ENCODE measurements at regions not wholly inside any gene's neighbourhood (a gene's known extent, or its start where the extent isn't known, plus 50 kb on each side); places are given as distances from the start of the nearest gene placed in this dataset.

GRCh38 chr16:80449392-80449791 lies 91.4 kb upstream of the DYNLRB2 start:
- Histone ChIP-seq H3K4me2 (ENCODE audit: low read length) (no peak overlapping the region), H3K27ac (ENCODE audit: low read depth, low read length) (no peak overlapping the region), H3K27me3 (ENCODE audit: control insufficient read depth, low read length) (no peaks in the 10 kb centered on the region), H3K36me3 (ENCODE audit: control insufficient read depth, low read length) (no peaks in the 10 kb centered on the region), H3K79me2 (ENCODE audit: control insufficient read depth, low read length) (no peaks in the 10 kb centered on the region), H3K9me3 (ENCODE audit: control insufficient read depth, insufficient read depth, low read length) (no peaks in the 10 kb centered on the region), H3F3A (ENCODE audit: control insufficient read depth, insufficient read depth) (no peaks in the 10 kb centered on the region), H3K4me1 (ENCODE audit: control insufficient read depth, low read length) (no peaks in the 10 kb centered on the region), H3K4me3 (ENCODE audit: low read length) (no peak overlapping the region), H3K9me2 (replicated peaks; ENCODE audit: control insufficient read depth, low read length) (no peaks in the 10 kb centered on the region), H4K20me1 (ENCODE audit: control insufficient read depth, insufficient read depth, low read depth, low read length) (no peaks in the 10 kb centered on the region)
- TF ChIP-seq CTCF (IDR thresholded peaks at IDR 0.05; ENCODE audit: low read depth, low read length, poor library complexity, severe bottlenecking) (no peak), EZH2phosphoT487 (IDR thresholded peaks at IDR 0.05; ENCODE audit: borderline replicate concordance, low read length) (no peak)

- H3K4me2 ChIP-seq (ENCODE audit: low read length): no peak overlapping the region
- no peaks in the 10 kb centered on the region for H3K9me2 ChIP-seq (replicated peaks; ENCODE audit: control insufficient read depth, low read length)
- no peaks in the 10 kb centered on the region for H3K36me3 ChIP-seq (ENCODE audit: control insufficient read depth, low read length)
- H3K4me1 ChIP-seq (ENCODE audit: control insufficient read depth, low read length): no peaks in the 10 kb centered on the region
- H3F3A ChIP-seq (ENCODE audit: control insufficient read depth, insufficient read depth): no peaks in the 10 kb centered on the region
- H3K4me3 ChIP-seq (ENCODE audit: low read length): no peak overlapping the region
- no peaks in the 10 kb centered on the region for H3K79me2 ChIP-seq (ENCODE audit: control insufficient read depth, low read length)
- H3K27me3 ChIP-seq (ENCODE audit: control insufficient read depth, low read length): no peaks in the 10 kb centered on the region
- H3K9me3 ChIP-seq (ENCODE audit: control insufficient read depth, insufficient read depth, low read length): no peaks in the 10 kb centered on the region
- TF ChIP-seq EZH2phosphoT487 (IDR thresholded peaks at IDR 0.05; ENCODE audit: borderline replicate concordance, low read length) (no peak), CTCF (IDR thresholded peaks at IDR 0.05; ENCODE audit: low read depth, low read length, poor library complexity, severe bottlenecking) (no peak)
- H4K20me1 ChIP-seq (ENCODE audit: control insufficient read depth, insufficient read depth, low read depth, low read length): no peaks in the 10 kb centered on the region
- H3K27ac ChIP-seq (ENCODE audit: low read depth, low read length): no peak overlapping the region
These were observed 93.6 kb upstream of the DYNLRB2 start for GRCh38 chr16:80447241-80447640.

- H3K4me1 ChIP-seq (ENCODE audit: control insufficient read depth, low read length): no peaks in the 10 kb centered on the region
- no peaks in the 10 kb centered on the region for H3F3A ChIP-seq (ENCODE audit: control insufficient read depth, insufficient read depth)
- H3K9me3 ChIP-seq (ENCODE audit: control insufficient read depth, insufficient read depth, low read length): no peaks in the 10 kb centered on the region
- H3K36me3 ChIP-seq (ENCODE audit: control insufficient read depth, low read length): no peaks in the 10 kb centered on the region
- H4K20me1 ChIP-seq (ENCODE audit: control insufficient read depth, insufficient read depth, low read depth, low read length): no peaks in the 10 kb centered on the region
- no peak overlapping the region for H3K4me2 ChIP-seq (ENCODE audit: low read length)
- H3K27ac ChIP-seq (ENCODE audit: low read depth, low read length): no peak overlapping the region
- H3K9me2 ChIP-seq (replicated peaks; ENCODE audit: control insufficient read depth, low read length): no peaks in the 10 kb centered on the region
- no peak overlapping the region for H3K4me3 ChIP-seq (ENCODE audit: low read length)
- H3K27me3 ChIP-seq (ENCODE audit: control insufficient read depth, low read length): no peaks in the 10 kb centered on the region
- no peaks in the 10 kb centered on the region for H3K79me2 ChIP-seq (ENCODE audit: control insufficient read depth, low read length)
- no peak for TF ChIP-seq CTCF (IDR thresholded peaks at IDR 0.05; ENCODE audit: low read depth, low read length, poor library complexity, severe bottlenecking)
- no peak for TF ChIP-seq EZH2phosphoT487 (IDR thresholded peaks at IDR 0.05; ENCODE audit: borderline replicate concordance, low read length)
These were observed 98.0 kb upstream of the DYNLRB2 start for GRCh38 chr16:80442779-80443178.

GRCh38 chr16:80441935-80442334 lies 98.9 kb upstream of the DYNLRB2 start:
- no peaks in the 10 kb centered on the region for H3K4me1 ChIP-seq (ENCODE audit: control insufficient read depth, low read length)
- no peaks in the 10 kb centered on the region for H3K27me3 ChIP-seq (ENCODE audit: control insufficient read depth, low read length)
- H3K9me2 ChIP-seq (replicated peaks; ENCODE audit: control insufficient read depth, low read length): no peaks in the 10 kb centered on the region
- H3K9me3 ChIP-seq (ENCODE audit: control insufficient read depth, insufficient read depth, low read length): no peaks in the 10 kb centered on the region
- H3K36me3 ChIP-seq (ENCODE audit: control insufficient read depth, low read length): no peaks in the 10 kb centered on the region
- TF ChIP-seq CTCF (IDR thresholded peaks at IDR 0.05; ENCODE audit: low read depth, low read length, poor library complexity, severe bottlenecking) (no peak), EZH2phosphoT487 (IDR thresholded peaks at IDR 0.05; ENCODE audit: borderline replicate concordance, low read length) (no peak)
- H3K79me2 ChIP-seq (ENCODE audit: control insufficient read depth, low read length): no peaks in the 10 kb centered on the region
- no peak overlapping the region for H3K27ac ChIP-seq (ENCODE audit: low read depth, low read length)
- no peaks in the 10 kb centered on the region for H3F3A ChIP-seq (ENCODE audit: control insufficient read depth, insufficient read depth)
- no peaks in the 10 kb centered on the region for H4K20me1 ChIP-seq (ENCODE audit: control insufficient read depth, insufficient read depth, low read depth, low read length)
- no peak overlapping the region for H3K4me2 ChIP-seq (ENCODE audit: low read length)
- H3K4me3 ChIP-seq (ENCODE audit: low read length): no peak overlapping the region

All from DOHH2 (cell line).